Cardiac muscle cell (in vitro differentiated cells and primary cell): ENCODE measurements at regions not wholly inside any gene's neighbourhood (a gene's known extent, or its start where the extent isn't known, plus 50 kb on each side); places are given as distances from the start of the nearest gene placed in this dataset.

Experiments used
- DNase-seq, 2 donors: peaks; one replicate each; pipeline versions ENCODE4 v3.0.0 to v3.0.0-alpha.2; 2010 to 2017; ENCODE audit warnings: low read depth in 1 of 2, low spot score in 1 of 2
- H3K27ac ChIP-seq: fragments of 200-600 bp; sonication (generic); 2 replicates; pipeline ENCODE4 v1.5.1; 2016
- H3K27me3 ChIP-seq: fragments of 200-600 bp; sonication (generic); 2 replicates; pipeline ENCODE4 v1.6.0; 2016; ENCODE audit warnings: control low read depth
- H3K36me3 ChIP-seq: fragments of 200-600 bp; sonication (generic); 2 replicates; pipeline ENCODE4 v1.5.1; 2016; ENCODE audit warnings: control low read depth
- H3K4me1 ChIP-seq: fragments of 200-600 bp; sonication (generic); 2 replicates; pipeline ENCODE4 v1.8.1; 2017; ENCODE audit warnings: low read depth, mild to moderate bottlenecking, mixed run types
- H3K4me3 ChIP-seq: fragments of 200-600 bp; sonication (generic); 2 replicates; pipeline ENCODE4 v1.5.1; 2016; ENCODE audit warnings: mild to moderate bottlenecking
- H3K9me3 ChIP-seq: fragments of 200-600 bp; sonication (generic); 2 replicates; pipeline ENCODE4 v1.5.1; 2017; ENCODE audit warnings: low read depth, mild to moderate bottlenecking, control low read depth
- CTCF ChIP-seq: IDR thresholded peaks from 2 replicates; pipeline ENCODE4 v1.5.1; 2012; ENCODE audit warnings: low read depth, mild to moderate bottlenecking, low read length

- Histone ChIP-seq H3K27me3 (no peaks in the 10 kb centered on the region), H3K9me3 (no peaks in the 10 kb centered on the region), H3K27ac (no peak overlapping the region), H3K4me1 (peaks cover 4% of the 10 kb centered on the region), H3K4me3 (no peak overlapping the region), H3K36me3 (no peaks in the 10 kb centered on the region)
- TF ChIP-seq CTCF = no peak
- DNase-seq = no peak
Measured at GRCh38 chr11:106379265-106379664, 301.8 kb downstream of the AASDHPPT start.

GRCh38 chr11:106379712-106380111, 302.2 kb downstream of the AASDHPPT start:
- DNase-seq = no peak
- Histone ChIP-seq H3K4me1 (peaks cover 4% of the 10 kb centered on the region), H3K9me3 (no peaks in the 10 kb centered on the region), H3K27ac (no peak overlapping the region), H3K4me3 (no peak overlapping the region), H3K36me3 (no peaks in the 10 kb centered on the region), H3K27me3 (no peaks in the 10 kb centered on the region)
- TF ChIP-seq CTCF = no peak

GRCh38 chr11:106381895-106382294, 304.4 kb downstream of the AASDHPPT start:
- Histone ChIP-seq H3K4me1 (peaks cover 4% of the 10 kb centered on the region), H3K4me3 (no peak overlapping the region), H3K27ac (no peak overlapping the region), H3K36me3 (no peaks in the 10 kb centered on the region), H3K27me3 (no peaks in the 10 kb centered on the region), H3K9me3 (no peaks in the 10 kb centered on the region)
- TF ChIP-seq CTCF = no peak
- DNase-seq = no peak

- Histone ChIP-seq H3K27ac (no peak overlapping the region), H3K9me3 (no peaks in the 10 kb centered on the region), H3K4me1 (peaks cover 3% of the 10 kb centered on the region), H3K4me3 (no peak overlapping the region), H3K36me3 (no peaks in the 10 kb centered on the region), H3K27me3 (no peaks in the 10 kb centered on the region)
- DNase-seq = no peak
- TF ChIP-seq CTCF = no peak
Measured at GRCh38 chr11:106384429-106384828, 307.0 kb downstream of the AASDHPPT start.

GRCh38 chr11:106386519-106386918, 309.1 kb downstream of the AASDHPPT start:
- H3K27ac ChIP-seq = no peak overlapping the region
- no peaks in the 10 kb centered on the region for H3K9me3 ChIP-seq
- TF ChIP-seq CTCF = no peak
- H3K4me3 ChIP-seq = no peak overlapping the region
- no peaks in the 10 kb centered on the region for H3K36me3 ChIP-seq
- H3K4me1 ChIP-seq = no peaks in the 10 kb centered on the region
- DNase-seq = no peak
- H3K27me3 ChIP-seq = no peaks in the 10 kb centered on the region

GRCh38 chr11:106389101-106389500, 311.6 kb downstream of the AASDHPPT start:
- Histone ChIP-seq H3K4me1 (no peaks in the 10 kb centered on the region), H3K9me3 (no peaks in the 10 kb centered on the region), H3K27ac (no peak overlapping the region), H3K4me3 (no peak overlapping the region), H3K27me3 (no peaks in the 10 kb centered on the region), H3K36me3 (no peaks in the 10 kb centered on the region)
- DNase-seq = peak in 1 of 2 donors; percentile 57
- no peak for TF ChIP-seq CTCF
